Stimulated activated naive CD8-positive, alpha-beta T cell treated with anti-CD3 and anti-CD28 coated beads, Interleukin-15, Interleukin-2, amounts not matched to agents 100 ng/mL and 50 ng/mL, for 24 hours (primary cell): ENCODE measurements at regions not wholly inside any gene's neighbourhood (a gene's known extent, or its start where the extent isn't known, plus 50 kb on each side); places are given as distances from the start of the nearest gene placed in this dataset.

Experiments used
- H3K27ac Mint-ChIP-seq: one replicate; pipeline ENCODE4 v1.8.0; 2021; ENCODE audit warnings: mild to moderate bottlenecking, mixed read lengths
- H3K27me3 Mint-ChIP-seq: one replicate; pipeline ENCODE4 v1.8.0; 2021; ENCODE audit warnings: mixed read lengths
- H3K36me3 Mint-ChIP-seq: one replicate; pipeline ENCODE4 v1.8.0; 2021; ENCODE audit warnings: low read depth, mixed read lengths
- H3K4me1 Mint-ChIP-seq: one replicate; pipeline ENCODE4 v1.8.0; 2021; ENCODE audit warnings: low read depth, mixed read lengths
- H3K4me3 Mint-ChIP-seq: one replicate; pipeline ENCODE4 v1.8.0; 2021; ENCODE audit warnings: mild to moderate bottlenecking, mixed read lengths
- H3K9me3 Mint-ChIP-seq: one replicate; pipeline ENCODE4 v1.8.0; 2021; ENCODE audit warnings: mixed read lengths

DNA sequence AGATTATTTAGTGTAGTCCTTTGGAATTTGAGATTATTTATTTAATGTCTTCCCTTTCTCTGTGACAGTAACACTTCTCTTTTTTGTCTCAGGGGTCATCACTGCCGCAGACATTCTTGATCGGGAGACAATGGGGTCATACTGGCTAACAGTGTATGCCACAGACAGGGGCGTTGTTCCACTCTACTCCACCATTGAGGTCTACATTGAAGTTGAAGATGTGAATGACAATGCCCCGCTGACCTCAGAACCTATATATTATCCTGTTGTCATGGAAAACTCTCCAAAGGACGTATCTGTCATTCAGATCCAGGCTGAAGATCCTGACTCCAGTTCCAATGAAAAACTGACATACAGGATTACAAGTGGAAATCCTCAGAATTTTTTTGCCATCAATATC, 299.9 kb downstream of the FAT3 start:
- no peaks in the 10 kb centered on the region for H3K9me3 Mint-ChIP-seq

DNA sequence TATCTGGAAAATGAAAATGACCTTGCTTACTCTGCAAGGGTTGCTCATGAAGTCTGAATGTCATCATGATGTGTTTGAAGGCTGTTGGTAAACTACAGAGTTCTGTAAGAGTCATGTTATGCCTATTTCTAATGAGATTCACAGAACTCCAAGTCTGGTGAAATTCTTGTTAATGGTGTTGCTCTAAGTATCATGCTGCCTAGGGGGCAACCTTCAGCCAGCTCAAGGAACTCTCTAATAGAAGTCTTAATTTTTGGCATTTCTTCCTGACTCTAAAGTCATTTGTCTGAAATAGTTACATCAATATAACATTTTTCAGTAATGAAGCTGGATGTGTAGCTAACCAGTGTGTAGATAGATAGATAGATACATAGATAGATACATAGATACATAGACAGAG, 302.8 kb downstream of the FAT3 start:
- Mint-ChIP-seq H3K9me3 (no peaks in the 10 kb centered on the region), H3K27me3 (no peaks in the 10 kb centered on the region), H3K4me1 (no peaks in the 10 kb centered on the region), H3K36me3 (no peaks in the 10 kb centered on the region), H3K4me3 (no peak overlapping the region), H3K27ac (no peak overlapping the region)

More for the DNA sequence above, 299.9 kb downstream of the FAT3 start:
- no peaks in the 10 kb centered on the region for H3K27me3 Mint-ChIP-seq
- no peak overlapping the region for H3K27ac Mint-ChIP-seq
- H3K4me1 Mint-ChIP-seq = no peaks in the 10 kb centered on the region
- H3K36me3 Mint-ChIP-seq = no peaks in the 10 kb centered on the region
- H3K4me3 Mint-ChIP-seq = no peak overlapping the region

DNA sequence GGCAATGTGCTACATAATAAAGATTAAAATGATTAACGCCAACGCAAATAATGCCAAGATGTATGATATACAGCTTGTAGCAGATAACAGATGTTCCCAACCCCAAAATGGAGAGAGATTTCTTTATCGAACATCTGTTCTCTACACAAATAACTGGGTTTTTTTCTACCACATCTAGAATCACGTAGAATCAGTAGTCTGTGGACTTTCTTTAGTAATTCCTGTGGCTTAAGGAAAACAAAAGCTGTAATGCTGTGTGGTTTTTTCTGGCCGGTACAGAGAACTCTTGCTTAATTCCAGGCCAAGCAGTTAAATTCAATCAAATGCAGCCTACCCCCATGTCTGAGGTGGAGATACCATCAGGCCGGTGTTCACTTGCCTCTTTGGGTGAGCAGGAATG, 303.4 kb downstream of the FAT3 start:
- H3K4me3 Mint-ChIP-seq = no peak overlapping the region
- H3K9me3 Mint-ChIP-seq = no peaks in the 10 kb centered on the region
- H3K27ac Mint-ChIP-seq = no peak overlapping the region
- H3K27me3 Mint-ChIP-seq = no peaks in the 10 kb centered on the region
- no peaks in the 10 kb centered on the region for H3K36me3 Mint-ChIP-seq
- no peaks in the 10 kb centered on the region for H3K4me1 Mint-ChIP-seq

DNA sequence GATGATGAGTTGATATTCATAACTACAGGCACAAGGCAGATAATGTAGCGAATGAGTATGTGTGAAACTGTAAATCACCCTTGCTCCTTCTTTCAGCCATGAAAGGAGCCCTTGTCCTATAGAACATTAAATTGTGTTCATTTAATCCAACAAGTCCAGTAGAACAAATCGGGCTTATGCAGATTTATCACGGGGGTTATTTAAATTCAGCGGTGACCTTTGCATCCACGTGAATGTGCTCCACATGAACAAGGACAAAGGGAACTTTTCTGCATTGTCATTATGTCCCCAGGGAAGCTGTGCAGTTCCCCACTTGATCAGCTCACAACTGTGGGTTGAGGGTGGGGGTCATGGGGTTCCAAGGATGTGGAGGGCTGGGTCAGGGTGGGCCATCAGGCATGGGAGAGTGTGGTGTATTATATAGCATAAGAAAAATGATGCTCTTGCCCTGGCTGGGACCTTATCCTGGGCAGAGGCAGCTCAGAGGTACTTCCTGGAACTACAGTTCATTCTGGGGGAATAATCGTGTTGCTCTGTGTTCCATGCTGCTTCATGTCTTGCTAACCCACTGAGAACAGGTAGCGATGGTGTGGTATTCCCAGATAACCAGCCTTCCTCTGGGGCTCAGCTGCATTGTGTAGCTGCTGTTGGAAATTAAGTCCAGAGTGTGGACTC, 306.6 kb downstream of the FAT3 start:
- no peaks in the 10 kb centered on the region for H3K27me3 Mint-ChIP-seq
- no peak overlapping the region for H3K4me3 Mint-ChIP-seq
- H3K36me3 Mint-ChIP-seq = no peaks in the 10 kb centered on the region
- no peaks in the 10 kb centered on the region for H3K9me3 Mint-ChIP-seq
- no peak overlapping the region for H3K27ac Mint-ChIP-seq
- H3K4me1 Mint-ChIP-seq = no peaks in the 10 kb centered on the region

DNA sequence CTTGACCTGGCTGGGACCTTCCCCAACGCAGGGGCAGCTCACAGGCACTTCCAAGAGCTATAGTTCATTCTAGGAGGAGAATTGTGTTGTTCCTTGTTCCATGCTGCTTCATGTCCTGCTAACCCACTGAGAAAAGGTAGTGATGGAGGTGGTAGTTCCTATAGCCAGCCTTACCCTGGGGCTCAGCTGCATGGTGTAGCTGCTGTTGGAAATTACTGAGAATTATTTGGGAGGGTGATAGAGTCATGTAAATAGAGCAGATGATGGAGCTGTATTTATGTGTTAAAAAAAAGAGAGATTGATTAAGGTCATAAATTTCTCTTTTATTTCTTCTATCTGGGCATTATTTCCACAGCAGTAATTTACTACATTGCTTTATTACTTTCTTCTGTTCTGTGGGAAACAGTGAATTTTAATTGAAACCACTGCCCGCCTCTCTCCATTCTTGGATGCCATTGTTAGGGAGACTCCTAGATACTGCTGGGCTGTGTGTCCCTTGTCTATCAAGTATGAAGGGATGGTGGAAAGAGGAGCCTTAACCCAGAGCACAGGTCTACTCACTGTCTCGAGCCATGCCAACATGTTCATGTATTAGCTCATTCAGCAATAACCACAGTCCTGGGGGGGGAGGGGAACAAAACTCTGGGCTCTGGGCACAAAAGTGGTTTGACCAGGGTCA, 309.2 kb downstream of the FAT3 start:
- Mint-ChIP-seq H3K4me3 (no peak overlapping the region), H3K9me3 (no peaks in the 10 kb centered on the region), H3K27ac (no peak overlapping the region), H3K4me1 (no peaks in the 10 kb centered on the region), H3K27me3 (no peaks in the 10 kb centered on the region), H3K36me3 (no peaks in the 10 kb centered on the region)

DNA sequence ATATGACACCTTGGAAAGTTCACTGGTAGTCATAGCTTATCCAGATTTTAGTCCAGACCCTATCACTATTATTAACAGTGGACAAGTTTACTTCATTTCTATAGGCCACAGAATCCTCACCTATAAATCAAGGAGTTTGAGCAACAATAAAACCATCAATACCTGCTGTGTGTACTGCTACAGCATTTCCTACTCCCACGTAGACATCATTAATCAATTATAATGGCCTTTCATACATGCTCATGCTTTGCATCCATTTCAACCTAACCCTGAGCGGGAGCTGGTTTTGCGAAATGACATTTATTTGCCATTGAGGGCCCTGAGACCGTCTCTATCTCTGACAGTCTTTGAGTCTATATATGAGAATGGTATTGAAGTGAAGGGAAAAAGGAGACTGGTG, 312.3 kb downstream of the FAT3 start:
- H3K4me1 Mint-ChIP-seq = no peaks in the 10 kb centered on the region
- H3K27ac Mint-ChIP-seq = no peak overlapping the region
- no peak overlapping the region for H3K4me3 Mint-ChIP-seq
- H3K36me3 Mint-ChIP-seq = no peaks in the 10 kb centered on the region
- no peaks in the 10 kb centered on the region for H3K27me3 Mint-ChIP-seq
- no peaks in the 10 kb centered on the region for H3K9me3 Mint-ChIP-seq

DNA sequence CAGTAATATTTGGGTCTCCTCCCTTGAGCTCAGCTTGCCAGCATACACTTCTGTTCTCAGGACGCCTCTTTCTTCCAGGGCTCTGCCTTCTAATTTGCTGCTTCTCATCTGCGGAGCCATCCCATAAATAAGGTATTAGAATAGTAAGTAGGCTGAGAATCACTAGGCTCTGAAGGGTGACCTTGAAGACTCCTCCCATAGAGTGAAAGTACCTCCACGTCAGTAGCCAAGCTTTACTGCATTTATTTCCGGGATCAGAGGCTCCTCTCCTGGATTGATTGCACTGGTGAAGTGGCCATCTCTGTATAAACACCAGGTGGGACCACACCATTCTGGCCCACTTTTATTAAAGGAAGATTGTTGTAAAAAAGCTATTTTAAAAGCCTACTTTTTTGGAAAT, 315.5 kb downstream of the FAT3 start:
- Mint-ChIP-seq H3K4me1 (no peaks in the 10 kb centered on the region), H3K9me3 (no peaks in the 10 kb centered on the region)

DNA sequence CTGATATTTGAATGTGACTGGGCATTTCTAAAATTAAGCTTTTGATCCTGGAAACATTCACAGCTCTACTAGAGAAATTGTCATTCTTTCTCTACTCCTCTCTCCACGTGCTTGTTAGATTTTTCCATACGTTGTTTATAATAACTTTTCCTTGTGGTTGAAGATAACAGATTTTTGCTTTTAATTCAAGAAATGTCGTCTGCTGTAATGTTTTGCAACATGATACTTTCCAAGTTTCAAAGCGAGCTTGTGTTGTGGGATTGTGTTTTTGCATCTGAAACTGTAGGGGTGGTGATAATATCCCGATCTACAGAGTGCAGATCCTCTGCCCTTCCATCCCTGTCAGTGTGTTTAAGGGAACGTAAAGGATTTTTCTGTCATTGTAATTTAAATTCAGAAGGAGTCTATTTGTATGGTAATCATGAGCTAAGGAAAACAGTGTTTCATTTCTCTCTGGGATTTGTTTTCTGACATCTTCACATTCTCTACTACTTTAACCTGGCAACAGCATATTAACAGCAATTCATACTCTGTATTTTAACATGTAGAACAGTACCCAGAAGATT, 321.4 kb downstream of the FAT3 start:
- no peak overlapping the region for H3K27ac Mint-ChIP-seq
- H3K9me3 Mint-ChIP-seq = no peaks in the 10 kb centered on the region
- no peaks in the 10 kb centered on the region for H3K36me3 Mint-ChIP-seq
- H3K4me3 Mint-ChIP-seq = no peak overlapping the region
- no peaks in the 10 kb centered on the region for H3K27me3 Mint-ChIP-seq
- no peaks in the 10 kb centered on the region for H3K4me1 Mint-ChIP-seq

More for the DNA sequence above, 315.5 kb downstream of the FAT3 start:
- no peaks in the 10 kb centered on the region for H3K27me3 Mint-ChIP-seq
- no peaks in the 10 kb centered on the region for H3K36me3 Mint-ChIP-seq
- no peak overlapping the region for H3K4me3 Mint-ChIP-seq
- no peak overlapping the region for H3K27ac Mint-ChIP-seq

DNA sequence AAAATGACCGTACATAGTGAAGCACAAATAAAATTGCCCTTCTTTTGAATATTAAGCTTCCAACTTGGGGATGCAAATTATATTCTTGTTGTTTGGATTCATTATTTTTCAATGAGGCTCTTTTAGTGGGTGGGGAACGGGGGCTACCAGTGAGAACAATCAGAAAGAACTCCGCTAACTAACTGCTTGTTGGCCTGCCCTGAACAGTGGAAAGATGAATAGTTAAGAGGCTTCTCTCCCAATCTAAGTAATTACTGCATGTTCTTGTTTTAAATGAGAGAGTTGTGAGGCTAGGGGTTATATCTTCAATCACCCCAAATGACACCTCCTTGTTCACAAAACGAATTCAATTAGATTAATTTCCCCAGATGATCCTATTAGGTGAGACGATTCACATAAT, 322.0 kb downstream of the FAT3 start:
- Mint-ChIP-seq H3K4me3 (no peak overlapping the region), H3K27ac (no peak overlapping the region), H3K9me3 (no peaks in the 10 kb centered on the region), H3K36me3 (no peaks in the 10 kb centered on the region), H3K4me1 (no peaks in the 10 kb centered on the region), H3K27me3 (no peaks in the 10 kb centered on the region)

DNA sequence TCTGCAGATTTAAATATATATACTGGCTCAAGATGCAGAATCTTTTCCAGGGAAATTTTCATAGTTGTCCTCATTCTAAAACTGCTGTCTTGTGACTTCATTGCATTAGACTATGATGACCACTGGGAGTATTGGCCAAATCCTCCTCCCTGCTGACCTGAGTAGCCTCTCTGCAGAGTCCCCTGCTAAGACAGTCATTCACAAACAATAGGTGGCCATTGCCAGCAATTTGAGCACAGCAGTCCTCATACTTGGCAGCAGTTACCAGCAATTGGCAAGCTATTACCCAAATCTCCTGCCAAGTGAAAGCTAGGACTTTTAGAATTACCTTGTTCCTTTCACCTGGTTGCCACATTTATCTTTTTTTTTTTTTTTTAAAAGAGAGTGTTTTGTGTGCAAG, 325.8 kb downstream of the FAT3 start:
- no peak overlapping the region for H3K4me3 Mint-ChIP-seq
- H3K9me3 Mint-ChIP-seq = no peaks in the 10 kb centered on the region
- H3K27ac Mint-ChIP-seq = no peak overlapping the region
- H3K27me3 Mint-ChIP-seq = no peaks in the 10 kb centered on the region
- H3K36me3 Mint-ChIP-seq = no peaks in the 10 kb centered on the region
- no peaks in the 10 kb centered on the region for H3K4me1 Mint-ChIP-seq

DNA sequence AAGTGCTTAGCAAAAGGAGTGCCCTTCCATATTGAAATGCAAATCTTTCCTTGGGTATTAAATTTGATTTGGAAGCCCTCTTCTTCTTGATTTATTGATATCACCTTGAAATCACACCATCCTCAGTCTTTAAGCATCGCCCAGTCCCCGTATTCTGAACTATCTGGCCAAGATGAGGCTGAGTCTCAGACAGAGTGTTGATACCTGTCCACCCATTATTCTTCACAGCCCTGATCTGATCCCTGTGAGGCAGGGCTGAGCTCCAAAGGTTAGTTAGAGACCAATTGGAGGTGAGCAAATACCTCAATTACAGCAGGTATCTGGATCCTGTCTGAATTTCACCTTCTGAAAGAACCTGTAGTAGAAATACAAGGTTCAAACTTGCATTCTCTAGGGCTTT, 326.3 kb downstream of the FAT3 start:
- Mint-ChIP-seq H3K4me3 (no peak overlapping the region), H3K27ac (no peak overlapping the region), H3K36me3 (no peaks in the 10 kb centered on the region), H3K4me1 (no peaks in the 10 kb centered on the region), H3K9me3 (no peaks in the 10 kb centered on the region), H3K27me3 (no peaks in the 10 kb centered on the region)

DNA sequence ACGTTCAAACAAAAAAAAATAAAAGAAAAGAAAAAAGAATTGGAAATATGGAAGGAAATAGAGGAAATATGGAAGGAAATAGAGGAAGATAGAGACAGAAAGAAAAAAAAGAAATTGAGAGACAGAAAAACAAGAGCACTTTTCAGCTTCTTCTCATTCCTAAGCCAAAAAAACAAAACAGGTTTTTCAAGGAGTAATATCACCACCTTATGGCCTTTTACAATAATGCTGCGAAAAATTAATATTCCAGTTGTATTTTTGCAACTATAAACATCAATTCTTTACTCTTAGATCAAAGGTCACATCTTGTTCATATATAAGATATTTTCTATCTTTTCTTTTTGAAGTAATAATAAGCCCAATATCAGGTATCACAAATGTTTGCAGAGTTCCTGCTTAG, 328.3 kb downstream of the FAT3 start:
- H3K27ac Mint-ChIP-seq = no peak overlapping the region
- no peaks in the 10 kb centered on the region for H3K27me3 Mint-ChIP-seq
- H3K36me3 Mint-ChIP-seq = no peaks in the 10 kb centered on the region
- H3K4me3 Mint-ChIP-seq = no peak overlapping the region
- peaks cover 4% of the 10 kb centered on the region for H3K9me3 Mint-ChIP-seq
- H3K4me1 Mint-ChIP-seq = no peaks in the 10 kb centered on the region

DNA sequence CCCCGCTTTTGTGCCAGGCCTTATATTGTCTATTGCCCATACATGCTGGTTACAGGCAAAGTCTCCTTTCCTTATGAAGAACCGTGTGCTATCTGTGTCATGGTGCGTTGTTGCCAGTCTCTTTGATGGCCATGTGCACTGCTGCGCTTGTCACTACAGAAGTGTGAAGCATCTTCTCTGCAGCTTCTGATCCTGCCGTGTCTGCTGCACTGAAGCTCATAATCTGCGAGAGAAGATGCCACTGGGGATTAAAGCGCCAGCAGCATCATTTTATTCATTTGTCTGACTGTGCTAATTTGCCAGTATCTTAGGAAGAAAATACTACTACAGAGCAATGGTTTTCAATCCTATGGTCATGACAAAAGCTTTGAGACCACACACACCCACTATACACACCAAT, 330.1 kb downstream of the FAT3 start:
- Mint-ChIP-seq H3K27me3 (no peaks in the 10 kb centered on the region), H3K4me1 (no peaks in the 10 kb centered on the region), H3K27ac (no peak overlapping the region), H3K36me3 (no peaks in the 10 kb centered on the region), H3K4me3 (no peak overlapping the region), H3K9me3 (peaks cover 4% of the 10 kb centered on the region)

DNA sequence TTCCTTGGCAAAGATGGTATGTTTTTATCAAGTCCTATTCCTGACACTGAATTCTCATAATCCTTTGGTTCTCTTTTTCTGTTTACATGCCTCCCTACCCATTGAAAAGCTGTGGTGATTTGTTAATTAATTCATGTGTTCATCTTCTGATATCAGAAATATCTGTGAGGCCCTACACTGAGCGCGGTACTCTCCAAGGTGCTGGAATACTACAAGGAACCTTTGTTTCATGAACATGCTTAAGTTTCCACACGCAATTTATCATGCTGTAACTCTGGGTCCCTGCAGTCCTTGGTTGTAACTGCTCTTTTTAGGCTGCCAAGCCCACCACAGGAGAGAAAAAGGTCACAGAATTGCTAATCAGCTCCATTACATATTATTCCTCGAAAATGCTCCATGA, 331.8 kb downstream of the FAT3 start:
- no peaks in the 10 kb centered on the region for H3K36me3 Mint-ChIP-seq
- H3K27ac Mint-ChIP-seq = no peak overlapping the region
- H3K27me3 Mint-ChIP-seq = no peaks in the 10 kb centered on the region
- no peak overlapping the region for H3K4me3 Mint-ChIP-seq
- H3K4me1 Mint-ChIP-seq = no peaks in the 10 kb centered on the region
- H3K9me3 Mint-ChIP-seq = peaks cover 4% of the 10 kb centered on the region

DNA sequence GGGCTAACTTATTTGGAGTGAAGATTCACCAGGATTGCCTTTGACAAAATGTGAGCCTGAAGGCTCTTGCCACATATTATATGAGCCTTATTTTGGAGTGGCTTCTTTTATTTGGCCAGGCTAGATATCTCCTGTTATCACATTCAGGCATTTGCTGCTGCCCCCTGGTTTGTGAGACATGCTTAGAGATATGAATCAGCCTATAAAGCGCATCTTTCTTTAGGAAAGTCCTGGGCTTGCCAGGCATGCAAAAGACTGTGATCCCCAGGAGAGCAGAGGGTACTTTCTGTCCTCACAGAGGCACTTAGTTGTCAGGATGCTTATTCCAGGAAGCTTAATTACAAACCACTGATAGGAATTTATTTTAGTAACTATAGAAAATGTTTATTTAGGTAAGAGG, 333.3 kb downstream of the FAT3 start:
- no peak overlapping the region for H3K27ac Mint-ChIP-seq
- H3K27me3 Mint-ChIP-seq = no peaks in the 10 kb centered on the region
- no peaks in the 10 kb centered on the region for H3K36me3 Mint-ChIP-seq
- no peak overlapping the region for H3K4me3 Mint-ChIP-seq
- H3K4me1 Mint-ChIP-seq = no peaks in the 10 kb centered on the region
- peaks cover 4% of the 10 kb centered on the region for H3K9me3 Mint-ChIP-seq

DNA sequence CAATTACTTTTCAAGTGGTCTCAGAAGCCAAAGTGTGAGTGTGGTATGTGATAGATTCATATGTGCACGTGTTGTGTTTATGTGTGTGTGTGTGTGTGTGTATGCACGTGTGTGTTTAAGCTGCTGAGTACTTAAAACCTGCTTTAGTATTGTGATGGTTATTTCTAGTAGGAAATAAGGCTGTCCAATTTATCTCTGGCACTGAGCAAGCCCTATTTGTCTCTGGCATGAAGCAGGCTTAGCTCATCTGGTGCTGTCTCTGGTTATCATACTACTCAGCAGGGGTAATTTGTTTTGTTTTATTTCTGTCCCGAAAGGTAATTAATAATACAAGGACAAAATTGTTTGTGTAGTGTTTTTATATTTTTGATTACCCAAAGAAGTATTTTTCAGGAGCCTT, 333.7 kb downstream of the FAT3 start:
- Mint-ChIP-seq H3K4me1 (no peaks in the 10 kb centered on the region), H3K27ac (no peak overlapping the region), H3K4me3 (no peak overlapping the region), H3K27me3 (no peaks in the 10 kb centered on the region), H3K9me3 (peaks cover 4% of the 10 kb centered on the region), H3K36me3 (no peaks in the 10 kb centered on the region)
